HG02642 (cell line): ENCODE measurements at regions not wholly inside any gene's neighbourhood (a gene's known extent, or its start where the extent isn't known, plus 50 kb on each side); places are given as distances from the start of the nearest gene placed in this dataset.

Experiments used
- ATAC-seq: cut with Tn5 transposase; IDR thresholded peaks from one replicate; pipeline ENCODE4 v1.9.1; 2021; ENCODE audit warnings: mild to moderate bottlenecking; ENCODE audit not compliant: unreplicated experiment, poor library complexity

- ATAC-seq = no peak
Observed at GRCh38 chr17:14971054-14971453, 294.1 kb downstream of the PMP22 start.

DNA sequence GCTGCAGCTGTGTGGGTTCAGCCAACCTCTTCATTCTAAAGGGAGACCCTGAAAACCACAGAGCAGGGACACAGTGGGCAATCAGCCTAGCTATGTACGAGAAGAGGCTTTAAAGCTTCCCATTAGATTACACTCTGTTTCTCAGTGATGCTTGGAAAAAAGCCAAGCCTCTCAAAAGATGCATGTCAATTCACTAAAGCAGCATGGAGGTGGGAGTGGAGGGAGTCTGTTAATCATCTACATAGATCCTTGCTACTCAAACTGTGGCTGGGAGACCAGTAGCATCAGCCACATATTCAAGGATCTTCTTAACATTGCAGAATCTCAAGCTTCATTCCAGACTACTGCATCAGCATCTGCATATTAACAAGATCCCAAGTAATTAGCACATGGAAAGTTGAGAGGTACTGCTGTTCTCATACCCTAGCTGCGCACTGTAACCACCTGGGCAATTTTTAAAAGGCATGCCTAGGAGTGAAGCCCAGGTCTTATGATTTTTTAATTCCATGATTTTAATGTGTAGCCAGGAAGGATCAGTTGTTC, 305.9 kb downstream of the PMP22 start:
- no peak for ATAC-seq

DNA sequence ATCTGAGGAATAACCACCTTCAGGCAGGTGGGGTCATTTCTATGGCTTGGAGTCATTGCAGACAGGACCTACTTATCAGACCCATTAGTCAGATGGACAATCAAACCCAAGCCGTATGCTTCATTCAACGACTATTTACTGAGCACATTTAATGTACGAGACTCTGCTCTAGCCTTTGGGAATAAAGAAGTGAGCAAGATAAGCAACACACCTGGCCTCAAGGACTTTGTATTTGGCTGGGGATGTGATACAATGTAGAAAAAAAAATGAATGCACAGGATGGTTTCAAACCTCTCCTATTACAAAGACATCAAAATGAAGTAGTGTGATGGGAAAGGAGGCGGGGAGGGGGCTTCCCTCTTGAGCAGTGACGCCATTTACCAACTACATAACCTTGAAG, 311.7 kb downstream of the PMP22 start:
- no peak for ATAC-seq

DNA sequence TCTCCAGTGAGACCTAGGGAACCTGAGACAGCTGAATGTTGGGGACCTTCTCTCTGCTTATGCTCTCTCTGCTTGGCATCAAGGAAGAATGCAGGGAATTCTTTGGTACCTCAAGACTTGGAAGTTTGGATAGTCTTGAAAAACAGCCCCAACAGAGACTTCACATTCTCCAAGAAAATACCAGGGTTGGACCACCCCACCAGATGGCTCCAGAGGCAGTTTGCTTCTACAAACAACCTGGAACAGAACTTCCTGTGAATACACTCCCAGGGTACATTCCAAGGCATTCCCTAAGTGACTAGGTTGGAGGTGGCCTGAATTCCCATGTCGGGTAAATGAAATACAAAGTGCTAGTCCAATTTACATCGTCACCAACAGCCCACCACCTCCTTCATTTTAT, 314.4 kb downstream of the PMP22 start:
- ATAC-seq = no peak

DNA sequence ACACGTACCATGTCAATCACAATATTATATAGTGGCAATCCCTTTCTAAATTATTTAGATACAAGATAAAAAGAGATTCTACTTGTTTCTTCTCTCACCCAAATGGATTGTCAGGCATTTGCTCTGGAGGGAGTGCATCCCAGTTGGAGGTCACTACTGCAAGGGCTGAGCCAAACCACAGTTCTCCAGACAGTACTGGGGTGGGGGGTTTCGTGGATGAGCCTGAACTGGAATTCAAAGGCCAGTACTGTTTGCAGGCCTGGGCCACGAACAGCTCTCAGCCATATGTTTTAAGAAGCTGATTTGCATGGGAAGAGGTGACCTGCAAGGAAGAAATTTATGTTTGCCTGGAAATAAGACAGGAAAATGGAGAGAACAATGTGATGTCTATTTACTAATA, 314.9 kb downstream of the PMP22 start:
- ATAC-seq = no peak

DNA sequence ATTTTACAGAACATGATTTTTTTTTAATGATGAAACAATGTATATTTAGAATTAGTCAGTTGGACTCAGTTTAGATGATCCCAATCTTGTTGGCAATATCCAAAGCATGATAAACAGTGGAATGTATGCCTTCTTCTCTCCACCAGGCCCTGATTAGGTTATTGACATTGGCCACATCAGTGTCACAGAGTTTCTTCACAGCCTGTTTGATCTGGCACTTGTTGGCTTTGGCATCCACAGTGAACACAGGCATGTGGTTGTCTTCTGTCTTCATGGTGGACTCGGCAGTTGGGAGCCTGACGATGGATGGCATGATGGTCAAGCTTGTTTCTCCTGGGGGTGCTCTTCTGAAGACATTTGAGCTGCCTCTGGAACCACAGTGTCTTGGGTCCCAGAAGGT, 317.5 kb downstream of the PMP22 start:
- ATAC-seq = no peak

- no peak for ATAC-seq
Observed at GRCh38 chr17:14946481-14946880, 318.6 kb downstream of the PMP22 start.

- no peak for ATAC-seq
Observed at GRCh38 chr17:14942526-14943190, 322.5 kb downstream of the PMP22 start.

- no peak for ATAC-seq
Observed at GRCh38 chr17:14940938-14941265, 324.2 kb downstream of the PMP22 start.

GRCh38 chr17:14940108-14940937, 324.8 kb downstream of the PMP22 start:
- no peak for ATAC-seq

DNA sequence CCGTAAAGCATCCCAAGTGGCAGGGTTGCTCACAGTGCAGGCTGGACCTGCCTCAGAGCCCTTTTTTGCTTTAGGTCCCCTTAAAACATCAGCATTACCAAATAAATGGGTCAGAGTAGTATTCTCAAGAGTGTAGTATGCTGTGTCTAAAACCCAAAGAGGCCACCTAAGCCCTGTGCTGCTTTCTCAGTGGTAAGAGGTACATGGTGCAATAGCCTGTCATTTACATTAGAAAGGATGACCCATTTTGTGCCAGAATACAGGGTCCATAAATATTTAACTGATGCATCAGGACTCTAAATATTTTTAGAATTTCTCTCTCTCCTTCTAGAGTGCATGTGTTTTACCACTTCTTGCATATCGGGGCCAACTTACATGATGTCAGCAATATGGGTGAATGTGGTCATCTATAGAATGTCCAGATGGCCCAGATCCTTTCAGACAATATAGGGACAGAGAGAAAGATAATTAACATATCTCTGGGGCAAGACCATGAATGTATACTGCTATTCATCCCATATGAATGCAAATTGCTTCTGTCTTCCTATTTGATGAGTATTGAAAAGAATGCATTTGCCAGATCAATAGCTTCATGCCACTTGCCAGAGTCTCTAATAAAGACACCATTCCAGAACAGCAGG, 329.2 kb downstream of the PMP22 start:
- no peak for ATAC-seq

- ATAC-seq = no peak
Observed at GRCh38 chr17:14935139-14935841, 329.8 kb downstream of the PMP22 start.

DNA sequence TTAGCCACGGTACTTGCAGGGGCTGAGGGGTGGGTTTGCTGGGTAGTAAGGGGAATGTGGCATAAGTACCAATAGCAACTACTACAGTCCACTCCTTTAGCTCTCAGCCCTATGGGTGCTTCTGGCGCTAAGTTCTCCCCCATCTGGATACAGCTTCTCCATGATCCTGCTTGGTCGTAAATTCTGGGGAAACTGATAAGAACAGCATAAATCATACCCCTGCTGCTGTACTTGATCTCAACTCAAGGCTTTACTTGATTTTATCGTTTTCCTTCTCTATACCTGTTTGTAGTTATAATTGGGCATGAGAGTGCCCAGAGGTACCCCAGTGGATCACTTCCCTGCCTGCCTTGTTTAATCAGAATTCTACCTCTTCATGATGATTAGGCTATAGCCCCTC, 331.4 kb downstream of the PMP22 start:
- ATAC-seq = no peak

DNA sequence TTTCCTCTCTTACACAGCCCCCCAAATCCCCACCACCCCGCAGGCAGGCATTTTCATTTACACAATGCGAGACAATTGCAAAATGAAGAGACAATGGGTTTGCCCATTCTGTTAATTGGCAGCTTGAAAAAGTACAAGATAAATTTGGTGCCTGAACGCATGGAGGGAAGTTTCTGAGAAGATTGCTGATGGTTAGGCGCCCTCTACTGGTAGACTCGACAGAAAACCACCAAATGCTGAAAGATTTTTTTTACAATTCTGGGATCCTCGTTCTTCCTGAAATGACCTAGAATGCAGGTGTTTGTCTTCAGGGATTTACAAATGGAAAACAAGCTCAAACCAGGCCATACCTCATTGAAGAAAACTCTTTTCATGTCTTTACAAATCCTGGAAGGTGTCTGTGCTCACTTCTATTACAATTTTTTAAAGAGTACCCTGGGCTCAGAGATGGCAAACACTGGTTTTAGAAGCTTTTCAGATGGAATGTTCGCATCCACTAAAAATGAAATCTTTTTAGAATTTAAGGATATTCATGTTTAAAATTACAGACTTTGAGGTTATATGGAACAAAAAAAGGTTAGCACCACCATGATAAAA, 338.5 kb downstream of the PMP22 start:
- no peak for ATAC-seq

DNA sequence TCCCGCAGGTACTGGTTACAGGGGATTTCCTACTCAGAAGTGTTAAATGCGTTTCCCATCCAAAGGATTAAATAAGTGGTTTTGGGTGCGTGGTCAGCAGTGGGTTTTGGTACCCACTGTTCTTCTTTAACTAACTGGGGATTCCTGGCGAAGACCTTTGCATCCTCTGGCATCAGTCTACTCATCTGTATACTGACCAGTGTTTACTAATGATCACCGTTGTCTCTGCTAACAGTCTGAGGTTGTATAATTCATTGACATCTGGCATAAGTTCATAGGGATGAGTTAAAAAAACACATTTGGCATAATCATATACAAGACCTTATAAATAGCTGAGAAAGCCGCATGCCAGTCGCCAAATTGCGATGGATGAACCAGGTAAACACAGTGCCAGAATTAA, 339.1 kb downstream of the PMP22 start:
- ATAC-seq = no peak

GRCh38 chr17:14925498-14925897, 339.6 kb downstream of the PMP22 start:
- ATAC-seq = no peak

GRCh38 chr17:14923981-14924380, 341.1 kb downstream of the PMP22 start:
- no peak for ATAC-seq

DNA sequence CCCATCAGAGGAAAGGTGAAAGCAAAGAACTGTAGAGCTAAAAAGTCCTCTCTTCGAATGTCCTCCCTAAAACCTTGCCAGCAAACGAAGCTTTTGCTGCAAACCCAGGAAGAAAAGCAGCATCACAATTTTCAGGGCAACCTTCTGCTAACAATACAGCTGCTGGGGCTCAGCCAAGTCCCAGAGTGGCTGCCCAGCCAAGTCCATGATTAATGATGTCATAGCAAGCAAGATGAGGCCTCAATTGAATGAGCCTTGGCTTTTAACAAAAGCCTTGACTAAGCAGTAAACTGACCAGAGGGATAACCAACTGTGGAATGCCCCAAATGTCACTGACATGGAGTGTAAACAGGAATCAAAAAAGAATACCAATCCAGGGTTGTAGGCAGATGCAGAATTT, 342.7 kb downstream of the PMP22 start:
- no peak for ATAC-seq

GRCh38 chr17:14921936-14922335, 343.2 kb downstream of the PMP22 start:
- no peak for ATAC-seq

GRCh38 chr17:14919631-14920213, 345.4 kb downstream of the PMP22 start:
- no peak for ATAC-seq
